Activated gamma-delta T cell treated with Interleukin-2 at 50 U/mL for 16 hours (primary cell): ENCODE measurements at regions not wholly inside any gene's neighbourhood (a gene's known extent, or its start where the extent isn't known, plus 50 kb on each side); places are given as distances from the start of the nearest gene placed in this dataset.
"Not testable (repeated sequence)": the region's sequence is repeated elsewhere in the genome, so short reads cannot be mapped to it uniquely, and the experiment has no call there.

Experiments
- DNase-seq: peaks from one replicate; pipeline ENCODE4 v3.0.0-alpha.2; 2020

DNA sequence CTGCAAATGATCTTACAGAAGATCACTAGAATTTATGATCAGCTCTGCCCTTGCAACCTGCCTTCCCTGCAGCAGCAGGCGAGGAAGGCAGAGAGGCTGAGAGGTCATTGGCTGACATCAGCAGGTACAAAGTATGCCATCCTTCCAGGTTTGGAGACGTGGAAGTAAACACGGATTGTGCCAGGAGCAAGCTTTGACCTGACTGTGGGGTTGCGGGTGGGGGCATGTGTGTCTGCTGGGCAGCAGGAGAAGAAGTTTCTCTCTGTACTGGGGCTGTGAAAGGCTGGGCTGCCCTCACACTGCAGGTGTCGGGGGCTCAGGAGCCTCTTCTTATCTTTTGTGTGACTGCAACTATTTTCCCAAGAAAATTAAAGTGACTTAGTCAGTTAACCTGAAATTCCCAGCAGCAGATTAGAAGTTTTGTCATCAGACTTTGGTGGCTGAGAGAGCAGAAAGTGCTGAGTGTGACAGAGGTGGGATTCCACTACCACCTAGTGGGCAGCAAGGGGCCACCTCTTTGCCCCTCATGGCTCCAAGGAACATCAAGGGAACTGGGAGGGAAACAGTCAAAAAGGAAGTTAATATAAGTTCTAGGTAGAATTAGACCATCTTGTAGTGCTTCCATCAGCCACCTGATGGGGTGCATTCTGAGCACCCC, 565.9 kb downstream of the ETS1 start:
- no peak for DNase-seq

- no peak for DNase-seq
Measured at GRCh38 chr11:128018692-128019091, 568.7 kb downstream of the ETS1 start.

GRCh38 chr11:128005562-128005961, 581.8 kb downstream of the ETS1 start:
- DNase-seq: no peak

DNA sequence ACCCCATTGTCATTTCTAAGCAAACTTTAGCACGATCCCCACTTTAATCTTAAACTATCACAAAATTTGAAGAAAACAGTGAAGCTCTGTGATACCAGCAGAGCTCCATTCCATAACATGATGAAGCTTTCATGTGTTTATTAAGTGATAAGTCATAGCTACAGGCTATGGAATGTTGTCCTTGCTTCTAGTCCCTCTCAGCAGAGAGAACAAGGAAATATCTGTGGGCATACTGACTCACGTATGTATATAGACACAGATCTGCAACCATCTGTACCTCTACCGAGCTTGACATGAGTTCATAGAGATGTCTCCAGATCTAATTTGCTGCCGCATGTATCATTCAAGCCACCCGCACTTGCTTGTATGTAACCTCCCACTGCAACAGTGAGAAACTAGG, 588.9 kb downstream of the ETS1 start:
- DNase-seq: no peak

- no peak for DNase-seq
Measured at GRCh38 chr11:127997594-127997993, 589.8 kb downstream of the ETS1 start.

GRCh38 chr11:127996825-127997224, 590.5 kb downstream of the ETS1 start:
- no peak for DNase-seq

- DNase-seq: no peak
Measured at GRCh38 chr11:127995921-127996320, 591.4 kb downstream of the ETS1 start.

DNA sequence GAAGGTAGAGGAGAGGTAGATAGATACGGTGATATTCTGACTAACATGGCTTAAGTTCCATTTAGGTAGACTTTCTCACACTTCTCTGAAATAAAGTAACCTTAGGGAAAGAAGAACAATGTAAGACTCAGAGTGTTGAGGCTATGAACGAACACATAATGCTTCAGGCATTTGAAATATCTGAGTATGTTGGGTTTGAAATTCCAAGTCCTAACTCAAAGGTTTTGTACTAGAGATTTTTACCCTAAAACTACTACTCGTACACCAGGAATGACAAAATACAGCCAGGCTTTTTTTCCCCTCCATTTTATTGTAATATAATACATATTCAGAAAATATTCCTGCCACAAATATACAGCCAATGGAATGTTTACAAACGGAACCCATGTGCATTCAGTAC, 592.6 kb downstream of the ETS1 start:
- no peak for DNase-seq

DNA sequence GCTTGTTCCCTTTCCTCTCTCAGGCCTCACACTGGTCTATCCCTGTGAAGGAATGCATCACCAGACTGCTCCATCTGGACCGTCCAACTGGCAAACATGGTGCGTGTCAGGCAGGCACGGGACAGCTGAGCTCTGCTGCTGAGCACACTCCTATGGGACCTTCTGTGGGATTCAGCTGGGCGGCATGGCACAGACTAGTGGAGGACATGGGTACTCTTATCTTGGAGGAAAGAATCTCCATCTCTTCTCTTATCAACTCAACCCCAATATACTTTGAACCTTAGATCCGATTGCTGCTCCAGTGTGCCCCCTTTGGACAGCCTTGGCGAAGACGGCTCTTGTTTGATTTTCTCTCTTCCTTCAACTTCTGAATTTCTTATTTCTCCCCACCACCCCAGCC, 593.6 kb downstream of the ETS1 start:
- no peak for DNase-seq

- DNase-seq: no peak
Measured at GRCh38 chr11:127993281-127993680, 594.1 kb downstream of the ETS1 start.

GRCh38 chr11:127986073-127986472, 601.3 kb downstream of the ETS1 start:
- DNase-seq: no peak

DNA sequence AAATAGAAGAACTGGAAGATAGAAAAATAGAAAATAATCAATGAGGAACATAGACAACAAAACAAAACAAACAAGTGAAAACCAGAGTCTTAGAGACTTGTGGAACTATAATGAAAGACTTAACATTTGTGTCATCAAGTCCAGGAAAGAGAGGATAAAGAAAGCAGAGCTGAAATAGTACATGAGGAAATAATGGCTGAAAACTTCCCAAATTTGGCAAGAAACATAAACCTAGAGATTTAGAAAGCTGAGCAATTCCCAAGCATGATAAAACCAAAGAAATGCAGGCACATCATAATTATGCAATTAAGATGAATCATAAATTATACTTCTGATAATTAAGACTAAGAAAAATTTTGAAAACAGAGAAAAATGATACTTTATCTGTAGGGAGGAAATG, 614.5 kb downstream of the ETS1 start:
- DNase-seq: no peak

DNA sequence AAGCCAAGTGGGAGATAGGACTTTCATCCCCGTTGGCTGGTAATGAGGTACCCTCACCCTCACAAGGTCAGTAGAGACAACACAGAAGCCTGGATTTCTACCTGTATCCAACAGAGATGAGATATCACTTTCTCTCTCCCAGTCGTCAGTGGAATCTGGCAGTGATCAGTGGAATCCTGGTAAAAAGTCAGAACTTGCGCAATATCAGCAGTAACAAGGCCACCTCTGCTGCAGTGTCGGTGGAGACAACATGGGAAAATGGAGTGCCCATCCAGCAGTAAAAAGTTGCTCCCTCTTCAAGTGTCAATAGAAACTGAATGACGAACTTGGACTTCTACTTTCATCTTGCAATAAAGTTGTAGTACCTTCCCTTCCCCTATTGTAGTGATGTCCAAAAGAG, 615.9 kb downstream of the ETS1 start:
- no peak for DNase-seq

- no peak for DNase-seq
Measured at GRCh38 chr11:127966821-127967220, 620.5 kb downstream of the ETS1 start.

- no peak for DNase-seq
Measured at GRCh38 chr11:127965939-127966668, 621.3 kb downstream of the ETS1 start.

- no peak for DNase-seq
Measured at GRCh38 chr11:127962416-127962815, 624.9 kb downstream of the ETS1 start.

DNA sequence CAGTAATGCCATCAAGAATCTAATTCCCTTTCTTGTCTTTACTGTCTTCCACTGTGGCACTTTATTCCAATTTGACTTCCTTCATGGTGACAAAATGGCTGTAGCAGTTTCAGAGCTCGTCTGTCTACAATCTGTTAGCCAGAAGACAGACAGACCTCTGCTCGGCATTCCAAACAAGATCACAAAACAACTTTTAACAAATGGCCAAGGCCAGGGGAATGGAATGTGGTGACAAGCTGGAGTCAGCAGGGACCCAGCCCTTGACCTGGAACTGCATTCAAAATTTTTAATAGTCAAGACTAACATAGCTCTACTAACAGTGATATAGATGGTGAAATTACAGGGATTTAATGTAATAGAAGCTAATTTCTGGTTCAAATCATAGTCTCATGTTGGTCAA, 637.2 kb downstream of the ETS1 start:
- no peak for DNase-seq

- DNase-seq: no peak
Measured at GRCh38 chr11:127943763-127944162, 643.6 kb downstream of the ETS1 start.

GRCh38 chr11:127943152-127943551, 644.2 kb downstream of the ETS1 start:
- no peak for DNase-seq

DNA sequence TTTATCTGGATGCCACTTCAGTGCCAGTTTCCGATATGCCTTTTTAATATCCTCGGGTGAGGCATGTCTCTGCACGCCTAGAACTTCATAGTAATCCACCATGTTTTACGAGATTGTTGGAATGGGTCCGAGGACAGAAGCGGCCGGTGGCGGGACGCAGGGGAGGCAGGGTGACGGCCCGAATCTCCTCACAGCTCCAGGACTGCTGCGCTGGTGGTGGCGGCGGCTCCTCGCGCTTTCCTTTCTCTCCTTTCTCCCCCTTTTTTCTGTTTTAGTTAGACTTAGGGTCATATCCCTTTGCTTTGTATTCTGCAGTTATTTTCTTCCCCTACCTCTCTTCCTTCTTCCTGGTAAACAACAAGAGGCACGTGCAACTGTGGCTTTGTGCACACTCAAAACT, 645.8 kb downstream of the ETS1 start:
- not testable (repeated sequence) for DNase-seq

DNA sequence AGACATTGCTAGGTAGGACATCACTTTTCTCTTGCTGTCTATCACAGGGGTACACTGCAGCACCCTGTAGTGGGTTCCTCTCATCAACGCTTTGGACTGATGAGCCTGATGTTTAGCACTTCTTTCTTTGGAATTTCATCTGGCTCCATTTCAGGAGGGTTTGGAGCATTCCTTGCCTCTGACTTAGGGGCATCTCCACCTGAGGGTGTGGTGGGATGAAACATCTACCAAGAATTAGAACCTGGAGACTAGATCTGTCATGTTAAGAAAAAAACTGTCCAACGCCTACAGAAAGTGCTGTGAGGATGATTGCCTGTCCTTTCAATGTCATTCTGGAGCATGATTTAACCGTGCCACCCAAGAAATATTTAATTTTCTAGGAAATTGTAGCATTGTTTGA, 648.4 kb downstream of the ETS1 start:
- DNase-seq: no peak

GRCh38 chr11:127935081-127935480, 652.3 kb downstream of the ETS1 start:
- DNase-seq: no peak

DNA sequence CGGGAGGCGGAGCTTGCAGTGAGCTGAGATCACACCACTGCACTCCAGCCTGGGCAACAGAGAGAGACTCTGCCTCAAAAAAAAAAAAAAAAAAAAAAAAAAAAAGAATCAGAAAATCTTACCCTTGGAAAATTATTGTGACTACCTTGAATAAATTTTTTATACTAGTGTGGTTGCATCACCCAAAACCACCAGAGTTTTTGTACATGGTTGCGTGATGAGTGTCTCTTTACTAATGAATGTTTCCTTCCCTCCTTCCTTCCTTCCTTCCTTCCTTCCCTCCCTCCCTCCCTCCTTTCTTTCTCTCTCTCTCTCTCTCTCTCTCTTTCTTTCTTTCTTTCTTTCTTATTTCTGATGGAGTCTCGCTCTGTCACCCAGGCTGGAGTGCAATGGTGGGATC, 653.4 kb downstream of the ETS1 start:
- not testable (repeated sequence) for DNase-seq

- DNase-seq: no peak
Measured at GRCh38 chr11:127931803-127932202, 655.6 kb downstream of the ETS1 start.

GRCh38 chr11:127926721-127927120, 660.6 kb downstream of the ETS1 start:
- DNase-seq: no peak
